G401.6 (cell line): ENCODE measurements at regions not wholly inside any gene's neighbourhood (a gene's known extent, or its start where the extent isn't known, plus 50 kb on each side); places are given as distances from the start of the nearest gene placed in this dataset.
A peak's percentile ranks its signal among the peaks of the same experiment; 100 is the strongest.

Experiments
- FAIRE-seq: peaks from 2 replicates; lab custom pipeline; 2012; peaks lifted over from hg19 to GRCh38; lab: Jason Lieb, UNC

- no peak for FAIRE-seq
Observed at GRCh38 chr12:66852091-66852490, 173.2 kb upstream of the GRIP1 start.

- FAIRE-seq: no peak
Observed at GRCh38 chr12:66852765-66853164, 173.9 kb upstream of the GRIP1 start.

GRCh38 chr12:66859751-66860440, 181.0 kb upstream of the GRIP1 start:
- no peak for FAIRE-seq

- FAIRE-seq: peak; percentile 86
Observed at GRCh38 chr12:66860752-66861750, 182.2 kb upstream of the GRIP1 start.

GRCh38 chr12:66862356-66862985, 183.6 kb upstream of the GRIP1 start:
- no peak for FAIRE-seq

- no peak for FAIRE-seq
Observed at GRCh38 chr12:66863276-66863675, 184.4 kb upstream of the GRIP1 start.

- FAIRE-seq: no peak
Observed at GRCh38 chr12:66877925-66878324, 199.0 kb upstream of the GRIP1 start.

GRCh38 chr12:66879409-66879808, 200.5 kb upstream of the GRIP1 start:
- no peak for FAIRE-seq

GRCh38 chr12:66881386-66881785, 202.5 kb upstream of the GRIP1 start:
- no peak for FAIRE-seq

- no peak for FAIRE-seq
Observed at GRCh38 chr12:66884091-66884490, 205.2 kb upstream of the GRIP1 start.

GRCh38 chr12:66885115-66885875, 206.4 kb upstream of the GRIP1 start:
- no peak for FAIRE-seq

- FAIRE-seq: no peak
Observed at GRCh38 chr12:66896797-66897196, 217.9 kb upstream of the GRIP1 start.

GRCh38 chr12:66898700-66899469, 220.0 kb upstream of the GRIP1 start:
- FAIRE-seq: no peak

- no peak for FAIRE-seq
Observed at GRCh38 chr12:66899588-66899987, 220.7 kb upstream of the GRIP1 start.

- no peak for FAIRE-seq
Observed at GRCh38 chr12:66900616-66901015, 221.7 kb upstream of the GRIP1 start.

- no peak for FAIRE-seq
Observed at GRCh38 chr12:66901138-66901932, 222.5 kb upstream of the GRIP1 start.

- no peak for FAIRE-seq
Observed at GRCh38 chr12:66902020-66902419, 223.1 kb upstream of the GRIP1 start.

- no peak for FAIRE-seq
Observed at GRCh38 chr12:66903782-66904396, 225.0 kb upstream of the GRIP1 start.

- FAIRE-seq: no peak
Observed at GRCh38 chr12:66905201-66905600, 226.3 kb upstream of the GRIP1 start.

- FAIRE-seq: no peak
Observed at GRCh38 chr12:66910366-66910974, 231.6 kb upstream of the GRIP1 start.
